NCI-H1048 (cell line): ENCODE measurements at regions not wholly inside any gene's neighbourhood (a gene's known extent, or its start where the extent isn't known, plus 50 kb on each side); places are given as distances from the start of the nearest gene placed in this dataset.

Experiments used
- DNase-seq: peaks from one replicate; lab custom pipeline; 2025; lab: John Stamatoyannopoulos, UW

DNA sequence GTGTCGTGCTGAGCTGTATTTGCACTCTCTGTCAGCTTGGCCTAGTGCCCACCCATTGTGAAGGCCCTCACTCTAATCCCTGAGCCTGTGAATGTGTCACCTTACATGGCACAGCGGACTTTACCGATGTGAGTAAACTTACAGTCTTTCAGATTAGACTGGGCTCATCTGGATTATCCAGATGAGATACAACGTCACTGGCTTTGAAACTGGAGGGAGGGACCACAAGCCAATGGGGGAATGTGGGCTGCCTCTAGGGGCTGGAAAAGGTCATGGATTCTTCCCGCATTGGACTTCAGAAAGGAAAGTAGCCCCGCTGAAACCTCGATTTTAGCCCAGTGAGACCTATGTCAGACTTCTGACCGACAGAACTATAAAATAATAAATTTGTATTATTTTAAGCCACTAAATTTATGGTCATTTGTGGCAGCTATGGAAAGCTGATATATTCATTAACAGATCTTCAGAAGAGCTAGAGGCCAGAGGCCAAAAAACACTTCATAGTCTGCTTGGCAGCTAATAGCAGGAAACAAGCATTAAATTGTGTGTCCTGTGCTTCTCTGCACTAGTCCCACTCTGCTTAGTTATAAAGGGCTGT, 139.0 kb upstream of the GAS1 start:
- no peak for DNase-seq

DNA sequence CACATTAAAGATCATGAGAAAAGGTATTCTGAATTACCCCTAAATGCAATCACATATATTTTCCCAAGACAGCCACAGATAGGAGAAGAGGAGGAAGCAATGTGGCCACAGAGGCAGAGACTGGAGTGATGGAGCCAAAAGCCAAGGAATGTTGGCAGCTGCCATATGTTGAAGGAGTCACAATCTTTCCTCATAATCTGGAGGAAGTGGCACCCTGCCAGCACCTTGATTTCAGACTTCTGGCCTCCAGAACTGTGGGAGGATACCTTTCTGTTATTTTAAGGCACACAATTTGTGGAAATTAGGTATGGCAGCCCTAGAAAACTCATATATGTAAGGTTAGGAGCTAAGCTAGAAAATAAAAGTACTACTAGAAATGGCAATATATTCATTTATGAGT, 139.9 kb upstream of the GAS1 start:
- no peak for DNase-seq

DNA sequence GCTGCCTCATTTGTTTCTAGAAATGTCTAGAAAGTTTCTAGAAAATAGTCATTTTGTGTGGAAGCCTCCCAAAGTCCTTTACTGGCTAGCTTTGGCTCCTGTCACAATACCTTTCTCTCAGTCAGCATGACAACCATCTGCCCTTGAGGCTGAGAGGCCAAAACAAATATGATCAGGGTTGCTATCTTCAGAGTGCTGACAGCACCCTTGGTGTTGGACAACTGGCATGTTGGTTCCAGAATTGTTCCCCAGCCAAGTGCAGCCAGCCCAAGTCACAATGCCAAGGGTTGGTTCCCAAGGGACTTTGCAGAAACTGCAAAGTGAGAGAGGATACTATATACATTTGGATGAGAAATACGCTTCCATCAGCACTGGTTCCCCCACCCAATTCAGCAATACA, 140.9 kb upstream of the GAS1 start:
- no peak for DNase-seq

DNA sequence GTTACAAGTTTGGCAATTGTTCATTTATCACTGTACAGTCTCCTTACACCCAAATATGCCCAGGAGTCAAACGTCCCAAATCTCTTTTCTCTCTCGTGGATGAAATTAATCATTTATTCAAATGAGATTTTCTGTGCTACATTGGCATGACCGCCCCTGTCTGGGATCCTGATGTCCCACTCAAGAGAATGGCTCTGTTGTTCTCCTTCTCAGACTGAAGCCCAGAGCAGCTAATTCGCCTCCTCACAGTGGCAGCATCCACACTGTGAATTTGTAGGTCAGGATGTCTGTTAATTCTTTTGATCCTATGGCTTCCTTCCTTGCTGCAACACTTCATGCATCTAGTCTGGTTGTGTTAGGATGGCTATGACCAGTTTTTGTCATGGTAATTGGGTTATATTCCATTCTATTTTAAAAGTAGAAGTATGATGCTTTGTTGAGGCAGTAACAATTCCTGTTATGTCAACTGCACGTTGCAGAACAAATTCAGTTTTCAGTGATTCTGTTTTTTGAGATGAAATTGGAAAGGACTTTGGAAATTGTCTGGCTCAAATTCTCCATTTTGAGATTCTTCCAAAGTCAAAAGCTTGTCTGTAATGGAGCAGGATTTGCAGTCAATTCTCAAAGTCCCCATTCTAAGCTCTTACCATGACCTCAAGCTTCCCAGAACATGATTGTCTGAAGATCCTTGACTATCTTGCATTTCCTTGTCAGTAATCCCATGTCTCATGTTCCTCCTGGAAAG, 141.5 kb upstream of the GAS1 start:
- no peak for DNase-seq

DNA sequence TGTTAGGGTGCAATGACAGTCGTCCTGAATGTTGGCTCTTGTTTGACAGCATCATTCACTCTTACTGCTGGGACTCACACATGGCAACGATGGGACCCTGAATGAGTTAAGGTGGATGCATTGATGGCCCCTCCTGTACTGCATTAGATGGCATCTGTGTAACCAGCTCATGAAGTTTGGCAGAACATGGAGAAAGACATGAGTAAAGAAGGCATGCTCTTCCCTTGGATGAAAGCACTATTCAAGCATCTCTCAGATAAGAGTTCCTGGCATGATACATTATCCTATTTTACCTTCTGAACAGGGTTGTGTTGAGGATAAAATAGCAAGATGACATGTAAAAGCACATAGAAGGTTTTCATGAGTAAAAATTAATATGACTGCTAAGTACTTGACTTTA, 142.2 kb upstream of the GAS1 start:
- DNase-seq = no peak

DNA sequence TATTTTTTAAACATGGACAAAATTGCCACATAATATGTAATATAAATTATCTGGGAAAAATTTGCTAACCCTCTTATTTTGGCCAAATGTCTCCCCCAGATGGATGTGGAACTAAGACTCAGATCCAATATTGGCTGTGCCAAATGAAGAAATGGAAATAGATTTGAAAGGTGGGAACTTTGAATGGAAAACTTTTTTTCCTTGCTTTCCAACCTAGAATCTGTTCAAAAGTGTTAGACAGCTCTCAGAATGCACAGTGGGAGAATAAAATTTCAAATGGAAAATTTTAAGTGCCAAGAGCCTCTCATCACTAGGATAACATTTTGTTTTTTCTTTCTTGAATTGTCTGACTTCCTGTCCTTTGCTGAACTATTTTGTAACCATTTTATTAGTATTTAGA, 142.6 kb upstream of the GAS1 start:
- DNase-seq = no peak

DNA sequence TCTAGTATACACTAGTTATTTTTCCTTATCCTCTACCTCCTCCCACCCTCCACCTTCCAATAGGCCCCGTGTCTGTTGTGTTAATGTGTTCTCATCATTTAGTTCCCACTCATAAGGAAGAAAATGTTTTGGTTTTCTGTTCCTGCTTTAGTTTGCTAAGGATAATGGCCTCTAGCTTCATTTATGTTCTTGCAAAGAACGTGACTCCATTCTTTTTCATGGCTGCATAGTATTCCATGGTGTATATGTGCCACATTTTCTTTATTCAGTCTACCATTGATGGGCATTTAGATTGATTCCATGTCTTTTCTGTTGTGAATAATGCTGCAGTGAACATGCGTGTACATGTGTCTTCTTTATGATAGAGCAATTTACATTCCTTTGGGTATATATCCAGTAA, 146.5 kb upstream of the GAS1 start:
- DNase-seq = no peak

DNA sequence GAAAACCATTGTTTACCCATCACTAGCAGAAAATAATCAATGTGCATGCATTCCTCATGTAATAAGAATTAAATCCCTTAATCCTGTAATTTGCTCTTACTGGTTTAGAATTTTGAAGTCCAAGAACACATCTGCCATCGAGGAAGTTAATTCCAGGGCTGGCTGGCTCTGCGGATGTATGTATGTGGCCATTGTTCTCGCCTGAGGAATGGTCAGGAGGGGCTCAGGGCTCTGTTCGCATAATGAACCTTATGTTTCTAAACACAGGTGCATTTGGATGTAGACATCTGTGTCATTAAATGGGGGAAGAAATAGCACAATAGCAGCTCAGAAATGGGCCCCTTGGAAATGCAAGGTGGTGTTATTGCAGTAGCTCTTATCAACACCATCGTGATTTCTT, 148.6 kb upstream of the GAS1 start:
- DNase-seq = peak; percentile 46

DNA sequence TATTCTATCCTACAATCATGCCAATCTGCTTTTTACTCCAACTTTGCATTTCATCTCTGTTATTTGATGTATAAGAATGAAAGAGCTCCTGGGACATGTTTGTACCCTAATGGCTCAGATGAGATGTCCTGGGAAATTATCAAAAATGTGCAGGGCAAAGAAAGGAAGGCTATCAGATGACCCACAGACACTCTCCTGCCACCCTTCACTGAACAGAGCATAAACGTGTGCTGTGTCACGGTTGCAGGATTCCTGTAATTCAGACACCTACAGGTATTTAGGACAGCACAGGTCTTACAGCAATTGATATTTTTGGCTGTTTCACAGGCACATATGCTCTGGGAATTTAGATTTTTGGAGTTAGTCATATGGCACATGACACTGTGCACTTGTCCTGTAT, 149.2 kb upstream of the GAS1 start:
- DNase-seq = no peak

DNA sequence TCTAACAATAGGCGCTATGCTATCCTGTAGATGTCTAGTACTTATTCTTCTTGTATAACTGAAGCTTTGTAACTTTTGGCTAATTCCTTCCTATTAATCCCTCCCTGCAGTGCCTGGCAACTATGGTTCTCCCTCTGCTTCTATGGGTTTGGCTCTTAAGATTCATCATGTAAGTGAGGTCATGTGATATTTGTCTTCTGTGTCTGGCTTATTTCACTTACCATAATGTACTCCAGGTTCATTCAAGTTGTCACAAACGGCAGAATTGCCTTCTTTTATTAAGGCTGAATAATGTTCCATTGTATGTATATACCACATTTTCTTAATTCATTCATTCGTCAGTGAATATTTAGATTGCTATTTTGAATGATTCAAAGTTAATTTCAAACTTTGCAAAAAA, 149.9 kb upstream of the GAS1 start:
- no peak for DNase-seq

DNA sequence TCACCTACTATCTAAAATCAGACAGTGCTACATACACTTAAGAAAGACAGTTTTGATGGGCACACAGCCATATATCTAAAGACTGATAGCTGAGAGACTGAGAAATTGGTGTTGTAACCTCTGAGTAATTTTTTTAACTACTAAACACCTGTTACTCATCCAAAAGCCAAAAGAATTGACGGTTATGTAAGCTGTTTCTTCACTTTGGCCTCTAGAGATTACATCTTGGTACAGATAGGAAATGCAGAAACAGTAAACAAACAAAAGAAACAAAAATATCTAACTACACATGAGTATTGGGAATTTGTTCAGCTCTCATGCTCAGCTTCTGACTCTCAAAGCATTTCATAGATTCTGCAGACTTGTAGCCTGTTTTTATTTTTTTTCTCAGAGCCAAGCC, 152.1 kb upstream of the GAS1 start:
- DNase-seq = no peak

DNA sequence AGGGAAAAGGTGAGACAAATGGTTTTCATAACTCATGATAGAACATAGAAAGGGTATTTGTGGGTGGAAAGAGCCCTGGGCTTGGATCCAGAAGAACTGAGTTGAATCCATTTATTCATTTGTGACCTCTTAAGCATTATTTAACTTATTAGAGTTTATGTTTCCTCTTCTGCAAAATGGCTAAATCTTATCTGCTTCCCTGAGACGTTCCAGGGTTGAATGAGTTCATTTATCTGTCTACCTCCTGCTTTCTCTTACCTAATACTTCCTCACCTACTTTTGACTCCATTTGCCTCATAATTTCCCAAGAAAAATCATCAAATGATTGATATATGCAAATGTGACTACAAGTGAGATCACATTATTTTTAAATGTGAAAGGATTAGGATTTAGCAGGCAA, 152.7 kb upstream of the GAS1 start:
- no peak for DNase-seq

DNA sequence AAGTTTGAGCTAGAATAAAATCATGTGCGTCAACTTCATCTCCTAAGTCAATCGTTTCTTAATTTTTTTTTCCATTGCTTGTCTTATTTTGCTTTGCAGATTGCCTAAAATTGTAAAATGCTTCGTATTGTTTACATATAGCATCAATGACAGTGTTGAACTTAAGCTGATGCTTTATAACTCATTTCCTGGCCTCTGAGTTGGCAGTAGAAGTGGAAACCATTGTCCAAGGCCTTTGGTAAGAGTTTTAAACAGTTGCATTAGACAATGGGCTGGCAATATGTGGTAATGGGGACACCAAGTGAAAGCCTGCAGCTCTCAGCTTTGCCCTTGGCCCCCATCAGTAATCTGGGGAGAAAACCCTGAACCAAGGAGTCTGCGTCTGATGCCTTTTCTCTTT, 154.8 kb upstream of the GAS1 start:
- DNase-seq = no peak

DNA sequence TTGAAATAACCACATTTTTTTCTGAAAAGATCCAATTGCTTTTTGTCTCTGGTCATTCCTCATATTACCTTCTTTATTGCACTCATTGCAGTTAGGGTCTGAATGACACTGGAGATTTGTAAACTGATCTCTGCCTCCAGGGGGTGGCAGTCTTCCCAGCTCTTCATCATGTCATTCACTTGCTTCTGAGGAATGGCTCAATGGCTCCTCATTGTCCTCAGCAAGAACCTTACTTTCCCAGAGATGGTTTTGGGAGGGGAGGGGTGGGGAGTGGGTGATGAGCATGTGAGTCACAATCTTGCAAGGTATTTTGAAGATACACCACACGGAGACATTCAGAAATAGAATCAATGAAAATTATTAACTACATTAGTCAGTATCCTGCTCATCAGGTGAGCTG, 159.8 kb upstream of the GAS1 start:
- no peak for DNase-seq

DNA sequence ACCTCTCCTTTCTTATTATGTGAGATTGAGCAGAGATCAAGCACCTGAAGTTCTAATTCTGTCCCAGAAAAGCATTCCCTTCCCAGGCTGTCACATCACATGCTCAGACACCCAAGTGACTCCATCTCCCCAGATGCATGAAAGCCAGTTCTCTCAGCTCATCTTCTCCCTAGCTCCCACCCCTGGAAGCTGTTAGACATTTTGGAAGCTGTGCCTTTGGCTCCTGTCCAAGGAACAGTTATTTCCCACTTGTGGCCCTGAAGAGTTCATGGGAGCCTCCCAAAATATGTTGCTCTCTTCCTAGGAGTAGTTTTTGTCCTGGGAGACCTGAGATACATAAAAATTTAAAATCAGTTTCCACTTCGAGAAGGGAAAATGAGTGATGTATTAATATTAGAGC, 161.4 kb upstream of the GAS1 start:
- DNase-seq = no peak

DNA sequence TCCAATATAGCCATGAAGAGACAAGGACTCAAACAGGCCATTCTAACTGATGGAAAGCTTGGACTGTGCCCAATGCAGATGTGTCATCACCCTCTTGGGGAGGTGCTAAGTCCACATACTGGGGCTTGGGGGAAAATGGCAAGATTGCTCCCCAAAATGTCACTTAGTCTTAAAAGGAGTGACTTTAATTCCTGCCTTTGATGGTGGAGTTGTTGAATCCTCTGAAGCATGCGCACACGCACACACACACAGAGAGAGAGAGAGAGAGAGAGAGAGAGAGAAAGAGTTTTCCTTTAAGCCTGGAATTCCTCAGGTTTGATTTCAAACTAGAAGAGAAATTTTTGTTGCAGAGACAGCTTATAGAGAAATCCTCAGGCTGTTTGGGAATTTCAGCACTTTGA, 161.9 kb upstream of the GAS1 start:
- no peak for DNase-seq

DNA sequence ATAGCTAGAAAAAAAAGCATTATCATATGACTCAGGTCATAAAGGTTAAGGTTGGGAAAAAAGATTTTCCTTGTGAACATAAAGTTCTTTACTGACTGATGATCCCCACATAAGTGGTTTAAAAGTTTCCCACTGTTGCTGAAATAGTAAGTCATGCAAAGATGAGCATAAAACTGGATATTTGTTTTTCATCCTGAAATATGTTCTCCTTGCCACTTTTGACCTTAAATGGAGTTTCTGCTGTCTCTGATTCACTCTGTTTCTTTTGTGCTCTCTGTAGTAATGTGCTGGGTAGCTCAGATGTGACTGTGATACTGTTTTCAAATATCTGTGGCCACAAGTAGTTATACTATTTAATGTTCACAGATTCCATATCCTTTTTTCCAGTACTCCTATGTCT, 162.5 kb upstream of the GAS1 start:
- no peak for DNase-seq

DNA sequence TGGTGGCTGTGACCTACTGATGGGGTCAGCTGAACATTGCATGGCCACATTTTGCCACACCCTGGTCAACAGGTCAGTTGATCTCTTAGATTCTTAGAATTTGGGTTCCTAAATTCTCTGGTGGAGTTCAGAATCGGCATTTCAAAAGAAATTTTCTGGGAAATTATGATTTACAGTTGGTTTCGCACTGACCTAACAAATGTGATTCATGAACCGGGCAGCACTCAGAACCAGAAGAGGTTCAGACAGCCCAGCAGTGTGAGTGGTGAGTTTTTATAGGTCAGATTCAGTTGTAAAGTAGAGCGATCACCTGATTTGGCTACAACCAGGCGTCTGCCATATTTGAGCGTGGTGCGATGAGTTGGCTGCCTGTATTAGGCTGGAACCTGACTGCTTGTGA, 163.7 kb upstream of the GAS1 start:
- DNase-seq = no peak

DNA sequence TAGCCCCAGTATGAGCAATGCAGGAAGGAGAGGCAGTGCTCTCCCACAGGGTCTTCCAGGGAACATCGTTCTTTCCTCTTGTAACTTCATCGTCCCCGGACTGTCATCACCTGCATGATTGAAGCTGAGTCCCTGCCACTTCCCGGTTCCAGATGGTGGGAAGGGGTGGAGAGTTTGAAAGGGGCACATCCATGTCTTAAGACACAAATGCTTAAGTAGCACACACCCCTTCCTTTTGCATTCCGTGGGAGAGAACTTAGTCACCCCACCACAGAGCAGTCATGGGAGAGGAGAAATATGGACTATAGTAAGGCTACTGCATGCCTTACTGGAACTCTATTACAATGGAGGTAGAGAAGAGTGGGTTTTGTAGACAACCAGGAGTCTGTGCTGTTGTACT, 165.3 kb upstream of the GAS1 start:
- DNase-seq = no peak

DNA sequence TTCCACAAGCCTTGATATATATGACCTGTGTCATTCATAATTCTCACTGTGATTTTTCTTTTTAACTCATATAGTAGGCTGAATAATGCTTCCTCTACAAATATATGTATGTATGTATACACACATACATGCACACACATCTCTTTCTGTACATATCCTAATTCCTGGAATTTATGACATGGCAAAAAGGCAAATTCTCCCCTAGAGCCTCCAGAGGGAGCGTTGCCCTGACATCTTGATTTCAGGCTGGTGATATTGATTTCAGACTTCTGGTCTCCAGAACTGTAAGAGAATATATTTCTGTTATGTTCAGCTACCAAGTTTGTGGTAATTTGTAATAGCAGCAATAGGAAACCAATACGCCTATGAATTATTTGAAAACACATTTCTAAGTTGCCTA, 166.6 kb upstream of the GAS1 start:
- no peak for DNase-seq

DNA sequence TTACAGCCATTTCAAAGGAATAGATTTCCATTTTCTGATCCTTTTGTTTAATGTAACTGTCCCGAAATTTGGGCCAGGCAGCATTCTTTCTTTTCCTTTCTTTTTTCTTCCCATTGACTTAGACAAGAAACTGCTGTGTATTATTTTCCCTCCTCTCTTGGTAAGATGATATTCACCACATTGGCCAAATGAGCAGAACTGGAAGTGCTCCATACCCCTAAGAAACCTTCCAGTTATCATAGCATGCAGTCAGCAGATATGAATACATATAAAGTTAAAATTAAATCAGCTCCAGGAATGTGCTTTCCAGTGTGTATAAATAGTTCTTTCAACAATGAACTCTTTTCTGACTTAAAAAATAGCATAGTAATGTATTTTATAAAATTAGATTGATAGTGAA, 168.5 kb upstream of the GAS1 start:
- DNase-seq = no peak

DNA sequence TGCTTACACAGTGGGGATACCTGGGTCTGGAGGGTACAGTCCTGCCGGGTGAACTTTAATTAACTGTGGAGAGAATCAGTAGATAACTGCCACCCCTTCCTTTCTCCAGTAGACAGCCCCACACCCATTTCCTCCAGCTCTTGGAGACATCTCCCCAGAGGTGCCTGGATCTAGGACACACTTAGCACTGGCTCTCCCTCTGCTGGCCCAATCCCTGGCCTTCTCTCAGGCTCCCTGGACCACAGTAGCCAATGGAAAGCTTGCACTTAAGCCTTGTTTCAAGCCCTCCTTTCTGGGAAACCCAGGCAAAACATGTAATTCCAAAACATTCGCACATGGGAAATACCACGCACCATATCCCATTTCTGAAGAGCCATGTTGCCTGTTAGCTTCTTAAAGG, 169.2 kb upstream of the GAS1 start:
- DNase-seq = no peak

DNA sequence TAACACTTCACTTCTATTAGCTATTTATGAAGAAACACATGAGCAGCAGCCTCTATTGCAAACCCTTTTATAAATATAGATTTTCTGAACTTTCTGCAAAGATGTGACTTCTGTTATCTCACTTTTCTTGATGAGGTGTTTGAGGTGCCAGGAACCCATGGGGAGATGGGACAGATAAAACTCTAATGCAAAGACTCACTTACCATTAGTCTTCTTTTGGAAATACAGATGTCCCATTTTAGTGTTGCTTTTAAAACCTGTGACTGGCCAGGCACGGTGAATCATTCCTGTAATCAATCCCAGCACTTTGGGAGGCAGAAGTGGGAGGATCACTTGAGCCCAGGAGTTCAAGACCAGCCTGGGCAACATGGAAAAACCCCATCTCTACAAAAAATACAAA, 171.3 kb upstream of the GAS1 start:
- no peak for DNase-seq

DNA sequence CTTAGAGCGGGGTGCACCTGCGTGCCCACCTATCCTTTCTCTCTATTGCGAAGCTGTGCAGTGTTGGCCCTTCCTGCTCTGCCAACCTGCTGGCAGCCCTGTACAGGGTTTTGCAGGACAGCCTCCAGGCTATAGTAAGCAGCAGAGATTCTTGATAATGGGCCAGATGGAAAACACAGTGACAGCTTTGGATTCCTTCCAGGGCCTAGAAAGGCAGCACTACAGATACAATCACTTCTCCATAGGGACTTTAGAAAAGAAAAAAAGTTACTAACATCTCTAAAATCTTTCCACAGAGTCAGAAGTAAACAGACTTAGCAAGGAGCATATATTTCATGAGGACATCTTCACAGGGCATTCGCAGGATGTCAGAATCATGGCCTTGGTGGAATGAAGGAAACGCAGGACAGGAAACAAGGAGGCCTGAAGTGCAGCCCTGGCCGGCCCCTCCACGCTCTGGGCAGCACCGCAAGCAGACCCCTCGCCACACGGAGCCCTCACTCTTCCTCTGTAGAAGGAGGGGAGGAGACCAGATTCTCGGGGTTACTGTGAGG, 172.1 kb upstream of the GAS1 start:
- DNase-seq = no peak
